DND-41 (cell line): ENCODE measurements at regions not wholly inside any gene's neighbourhood (a gene's known extent, or its start where the extent isn't known, plus 50 kb on each side); places are given as distances from the start of the nearest gene placed in this dataset.

Source experiments
- ATAC-seq: fragments of 200-7000 bp; cut with Tn5 transposase; 3 replicates; pipeline ENCODE4 v1.9.1; 2021; ENCODE audit warnings: low read depth; ENCODE audit not compliant: insufficient read depth
- DNase-seq: peaks from one replicate; pipeline ENCODE4 v3.0.0-alpha.2; 2020
- H2AFZ ChIP-seq: 2 replicates; pipeline ENCODE4 v1.6.0; 2012; ENCODE audit warnings: low read depth, low read length
- H3K27ac ChIP-seq: 2 replicates; pipeline ENCODE4 v1.5.1; 2012; ENCODE audit warnings: low read length, inconsistent platforms
- H3K27me3 ChIP-seq: fragments of 200-600 bp; sonication (generic); 2 replicates; pipeline ENCODE4 v1.6.0; 2012; ENCODE audit warnings: low read length, mild to moderate bottlenecking, inconsistent platforms; ENCODE audit not compliant: insufficient read depth, poor library complexity
- H3K36me3 ChIP-seq: 2 replicates; pipeline ENCODE4 v1.5.1; 2012; ENCODE audit warnings: low read length, inconsistent platforms; ENCODE audit not compliant: insufficient read depth
- H3K4me1 ChIP-seq: 2 replicates; pipeline ENCODE4 v1.5.1; 2012; ENCODE audit warnings: mild to moderate bottlenecking, low read length; ENCODE audit not compliant: insufficient read depth
- H3K4me2 ChIP-seq: 2 replicates; pipeline ENCODE4 v1.6.0; 2012; ENCODE audit warnings: mild to moderate bottlenecking, moderate library complexity, low read length, inconsistent platforms; ENCODE audit not compliant: insufficient read depth
- H3K4me3 ChIP-seq, 2 experiments: fragments of 200-600 bp in 1 of 2; shearing (Covaris generic) in 1 of 2; 2 replicates each; pipeline ENCODE4 v1.5.1; 2012 to 2016; ENCODE audit warnings: inconsistent platforms in 2 of 2, low read length in 2 of 2, mild to moderate bottlenecking in 2 of 2, low read depth in 1 of 2, moderate library complexity in 1 of 2
- H3K79me2 ChIP-seq: 2 replicates; pipeline ENCODE4 v1.6.0; 2012; ENCODE audit warnings: low read length, inconsistent platforms; ENCODE audit not compliant: insufficient read depth
- H3K9ac ChIP-seq: 2 replicates; pipeline ENCODE4 v1.6.0; 2012; ENCODE audit warnings: low read depth, mild to moderate bottlenecking, inconsistent platforms, low read length, moderate library complexity
- H3K9me3 ChIP-seq: 2 replicates; pipeline ENCODE4 v1.5.1; 2012; ENCODE audit warnings: low read length, moderate library complexity, mild to moderate bottlenecking, inconsistent platforms; ENCODE audit not compliant: insufficient read depth, severe bottlenecking
- H4K20me1 ChIP-seq: 2 replicates; pipeline ENCODE4 v1.6.0; 2012; ENCODE audit warnings: low read length; ENCODE audit not compliant: insufficient read depth
- EZH2 ChIP-seq: IDR thresholded peaks from 3 replicates; pipeline ENCODE4 v1.6.1; 2012; ENCODE audit warnings: borderline replicate concordance, low read depth, mild to moderate bottlenecking, moderate library complexity, low read length, inconsistent platforms; ENCODE audit not compliant: severe bottlenecking
- TF ChIP-seq, protein P1 (sequence below): IDR thresholded peaks from 2 replicates; pipeline ENCODE4 v1.5.1; 2012; ENCODE audit warnings: borderline replicate concordance, low read length, moderate library complexity, mild to moderate bottlenecking; ENCODE audit not compliant: poor library complexity, severe bottlenecking; ENCODE audit errors: extremely low read depth

DNA sequence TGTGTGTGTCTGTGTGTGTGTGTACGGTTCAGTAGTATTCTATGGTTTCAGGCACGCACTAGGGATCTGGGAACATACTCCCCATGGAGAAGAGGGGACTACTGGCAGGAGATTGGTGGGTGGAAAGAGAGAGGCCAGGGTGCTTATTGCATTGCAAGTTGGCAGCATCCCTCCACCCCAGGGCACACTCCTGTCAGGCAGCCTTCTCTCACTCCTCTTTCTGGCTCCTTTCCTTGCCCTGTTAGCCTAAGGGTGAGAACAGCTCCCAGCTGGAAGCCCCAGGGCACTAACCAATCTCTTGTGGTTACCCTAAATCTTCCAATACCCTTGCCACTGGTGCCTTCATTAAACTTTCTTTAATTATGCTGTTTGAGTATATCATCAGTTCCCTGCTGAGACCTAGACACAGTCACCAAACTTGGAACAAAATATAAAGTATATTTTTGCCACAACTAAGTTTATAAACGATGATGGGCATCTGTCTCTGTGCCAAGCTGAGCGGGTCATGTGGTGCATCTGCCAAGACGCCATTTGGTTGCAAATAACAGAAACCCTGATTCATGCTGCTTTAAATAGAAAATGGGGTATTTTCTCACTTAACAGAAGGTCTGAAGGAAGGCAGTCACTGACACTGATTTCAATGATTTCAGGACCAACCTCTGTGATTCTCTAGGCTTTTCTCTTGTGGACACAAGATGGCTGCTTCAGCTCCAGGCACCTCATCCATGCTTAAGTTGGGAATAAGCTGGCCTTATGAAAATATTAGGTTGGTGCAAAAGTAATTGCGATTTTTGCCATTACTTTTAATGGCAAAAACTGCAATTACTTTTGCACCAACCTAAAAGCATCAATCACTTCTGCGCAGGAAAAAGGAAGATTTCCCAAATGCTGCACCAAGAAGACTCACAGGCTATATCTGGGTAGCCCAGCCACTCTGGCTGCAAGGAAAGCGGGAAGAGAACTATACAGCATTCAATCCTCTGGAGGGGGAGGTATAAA is 476.9 kb upstream of the PROK2 start:
- H3K27ac ChIP-seq: no peak overlapping the region
- no peaks in the 10 kb centered on the region for H3K9me3 ChIP-seq
- no peaks in the 10 kb centered on the region for H4K20me1 ChIP-seq
- H3K4me2 ChIP-seq: no peak overlapping the region
- no peak for ATAC-seq
- no peaks in the 10 kb centered on the region for H3K27me3 ChIP-seq
- no peaks in the 10 kb centered on the region for H3K79me2 ChIP-seq
- peaks cover 4% of the 10 kb centered on the region; the same call in 1 of the 2 replicates for H3K4me1 ChIP-seq
- TF ChIP-seq, protein P1, sequence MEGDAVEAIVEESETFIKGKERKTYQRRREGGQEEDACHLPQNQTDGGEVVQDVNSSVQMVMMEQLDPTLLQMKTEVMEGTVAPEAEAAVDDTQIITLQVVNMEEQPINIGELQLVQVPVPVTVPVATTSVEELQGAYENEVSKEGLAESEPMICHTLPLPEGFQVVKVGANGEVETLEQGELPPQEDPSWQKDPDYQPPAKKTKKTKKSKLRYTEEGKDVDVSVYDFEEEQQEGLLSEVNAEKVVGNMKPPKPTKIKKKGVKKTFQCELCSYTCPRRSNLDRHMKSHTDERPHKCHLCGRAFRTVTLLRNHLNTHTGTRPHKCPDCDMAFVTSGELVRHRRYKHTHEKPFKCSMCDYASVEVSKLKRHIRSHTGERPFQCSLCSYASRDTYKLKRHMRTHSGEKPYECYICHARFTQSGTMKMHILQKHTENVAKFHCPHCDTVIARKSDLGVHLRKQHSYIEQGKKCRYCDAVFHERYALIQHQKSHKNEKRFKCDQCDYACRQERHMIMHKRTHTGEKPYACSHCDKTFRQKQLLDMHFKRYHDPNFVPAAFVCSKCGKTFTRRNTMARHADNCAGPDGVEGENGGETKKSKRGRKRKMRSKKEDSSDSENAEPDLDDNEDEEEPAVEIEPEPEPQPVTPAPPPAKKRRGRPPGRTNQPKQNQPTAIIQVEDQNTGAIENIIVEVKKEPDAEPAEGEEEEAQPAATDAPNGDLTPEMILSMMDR: no peak
- TF ChIP-seq EZH2: no peak
- H3K4me3 ChIP-seq: no peak overlapping the region
- no peak overlapping the region for H3K9ac ChIP-seq
- H2AFZ ChIP-seq: no peak overlapping the region
- no peaks in the 10 kb centered on the region for H3K36me3 ChIP-seq
- DNase-seq: no peak

DNA sequence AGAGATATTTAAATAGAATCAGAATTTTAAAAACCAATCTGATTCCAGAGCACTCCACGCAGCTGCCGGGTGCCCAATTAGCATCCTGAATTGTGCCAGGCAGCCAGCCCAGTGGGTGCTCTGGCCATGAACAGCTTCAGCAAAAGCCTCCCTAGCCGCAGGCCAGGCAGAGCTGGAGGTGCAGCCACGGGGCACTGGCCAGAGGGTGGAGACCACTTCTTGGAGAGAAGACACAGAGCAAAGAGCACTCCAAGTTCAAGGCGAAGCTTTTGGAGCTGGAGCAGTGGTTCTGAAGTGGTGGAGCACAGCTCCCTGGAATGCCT is 475.6 kb upstream of the PROK2 start:
- no peak overlapping the region for H3K4me2 ChIP-seq

DNA sequence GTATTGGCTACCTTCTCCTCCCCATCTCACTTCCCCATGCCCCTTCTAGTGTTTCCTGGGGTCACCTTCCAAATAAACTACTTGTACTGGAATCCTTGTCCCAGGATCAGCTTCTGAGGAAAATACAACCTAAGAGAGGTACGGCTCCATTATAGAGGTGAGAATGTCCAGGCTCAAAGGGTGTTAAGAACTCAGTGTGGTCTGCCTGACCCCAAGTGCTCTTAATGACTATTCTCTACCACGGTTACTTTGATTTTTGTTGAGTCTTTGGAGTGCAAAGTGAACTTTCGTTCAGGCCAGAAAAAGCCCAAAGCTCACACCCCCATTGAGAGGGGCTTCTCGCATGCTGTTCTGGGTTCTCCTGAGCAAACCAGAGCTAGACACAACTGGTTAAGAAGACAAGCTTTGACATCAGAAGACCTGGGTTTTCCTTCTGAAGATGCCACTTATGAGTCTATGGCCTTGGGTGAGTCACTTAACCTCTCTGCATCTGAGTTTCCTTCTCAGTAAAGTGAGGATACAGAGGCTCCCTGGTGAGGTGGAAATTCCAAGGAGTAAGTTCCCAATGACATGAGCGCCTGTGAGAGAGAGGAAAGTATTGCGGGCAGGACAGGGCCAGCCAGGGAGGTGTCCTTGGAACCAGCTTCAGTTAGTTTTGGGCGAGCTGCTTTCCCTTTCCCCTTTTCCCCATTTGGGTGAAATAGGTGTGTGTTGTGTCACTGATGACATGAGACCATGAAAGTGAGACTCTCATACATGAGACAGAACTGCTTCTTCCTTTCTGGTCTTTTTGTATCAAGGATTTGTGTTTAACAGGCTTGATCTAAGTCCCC is 475.0 kb upstream of the PROK2 start:
- Histone ChIP-seq H3K4me2 (no peak overlapping the region), H3K27me3 (no peaks in the 10 kb centered on the region), H3K4me1 (peaks cover 22% of the 10 kb centered on the region), H3K9me3 (no peaks in the 10 kb centered on the region), H2AFZ (no peak overlapping the region), H3K36me3 (no peaks in the 10 kb centered on the region), H3K79me2 (no peaks in the 10 kb centered on the region), H4K20me1 (no peaks in the 10 kb centered on the region), H3K27ac (no peak overlapping the region), H3K9ac (no peak overlapping the region), H3K4me3 (no peak overlapping the region)
- TF ChIP-seq EZH2: no peak
- TF ChIP-seq, protein P1: no peak
- ATAC-seq (no peak), DNase-seq (no peak)

More for the DNA sequence above, 475.6 kb upstream of the PROK2 start:
- TF ChIP-seq, protein P1: no peak
- TF ChIP-seq EZH2: no peak
- Histone ChIP-seq H3K4me3 (no peak overlapping the region), H3K9me3 (no peaks in the 10 kb centered on the region), H3K9ac (no peak overlapping the region), H3K27me3 (no peaks in the 10 kb centered on the region), H2AFZ (no peak overlapping the region), H3K4me1 (peaks cover 17% of the 10 kb centered on the region), H3K36me3 (no peaks in the 10 kb centered on the region), H3K79me2 (no peaks in the 10 kb centered on the region), H3K27ac (no peak overlapping the region), H4K20me1 (no peaks in the 10 kb centered on the region)
- DNase-seq (no peak), ATAC-seq (no peak)
